ENCODE measurements at regions not wholly inside any gene's neighbourhood (a gene's known extent, or its start where the extent isn't known, plus 50 kb on each side); places are given as distances from the start of the nearest gene placed in this dataset.

DNA sequence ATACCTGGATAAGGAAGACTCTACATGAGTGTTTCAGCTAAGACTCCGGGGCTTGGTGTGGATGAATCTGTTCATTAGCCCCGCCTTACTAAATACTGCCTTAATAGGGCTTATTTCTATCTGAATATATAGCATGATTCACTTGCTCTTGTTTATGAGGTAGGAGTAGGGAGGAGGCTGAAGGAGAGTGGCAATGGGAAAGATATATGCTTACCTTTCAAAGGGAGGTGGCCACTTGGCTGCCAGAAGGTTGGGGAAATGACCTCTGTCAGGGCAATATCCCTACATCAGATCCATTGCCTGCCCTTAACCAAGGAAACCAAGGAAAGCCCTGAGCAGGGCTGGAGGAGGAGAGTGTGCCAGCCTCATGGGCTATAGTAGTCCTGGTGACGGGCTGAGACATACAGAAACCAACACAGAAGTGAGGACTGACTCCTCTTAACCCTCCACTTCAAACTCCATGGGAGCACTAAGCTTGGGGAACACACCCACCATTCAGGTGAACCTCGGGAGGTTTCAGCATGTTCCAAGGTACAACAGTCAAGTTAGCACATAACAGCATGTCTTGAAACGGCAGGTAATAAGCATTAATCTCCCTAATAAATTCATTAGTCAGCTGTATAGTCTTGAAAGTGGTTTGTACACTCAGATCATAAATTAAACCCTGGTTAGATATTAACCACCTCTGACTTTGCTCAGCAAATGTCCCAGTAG is 80.1 kb downstream of the EOMES start:
- Histone ChIP-seq H3K18ac (ENCODE audit: insufficient read length, low read depth, low read length) (no peak overlapping the region), H3K9ac (ENCODE audit: extremely low read depth, insufficient read length, low read length) (no peak overlapping the region), H4K5ac (ENCODE audit: insufficient read length, low read depth, low read length) (no peak overlapping the region), H3K4ac (ENCODE audit: low read depth, low read length) (no peak overlapping the region), H3K27me3 (ENCODE audit: insufficient read depth, low read length) (no peaks in the 10 kb centered on the region), H2BK5ac (ENCODE audit: insufficient read length, low read length) (no peak overlapping the region), H4K91ac (ENCODE audit: insufficient read length, low read depth, low read length) (no peak overlapping the region), H2BK15ac (ENCODE audit: low read depth, low read length) (no peak overlapping the region), H2BK12ac (ENCODE audit: insufficient read length, low read depth, low read length) (no peak overlapping the region), H2BK120ac (ENCODE audit: low read depth, low read length, poor library complexity, severe bottlenecking) (no peak overlapping the region), H3K79me1 (ENCODE audit: insufficient read depth, low read depth, low read length, poor library complexity, severe bottlenecking) (no peaks in the 10 kb centered on the region), H3K79me2 (ENCODE audit: insufficient read depth, low read length) (no peaks in the 10 kb centered on the region), H3T11ph (ENCODE audit: low read length) (no peak overlapping the region), H3K4me2 (ENCODE audit: insufficient read depth, insufficient read length, low read length) (no peak overlapping the region), H3K14ac (ENCODE audit: insufficient read depth, low read length) (no peak overlapping the region), H3K9me3 (ENCODE audit: control insufficient read depth, low read depth, low read length) (no peaks in the 10 kb centered on the region), H3K4me1 (ENCODE audit: insufficient read depth, low read length) (no peaks in the 10 kb centered on the region), H2AFZ (ENCODE audit: low read length) (no peak overlapping the region), H4K8ac (replicated peaks; ENCODE audit: insufficient read length, low read depth, low read length) (no peak overlapping the region), H3K27ac (ENCODE audit: insufficient read length, low read depth, low read length) (no peak overlapping the region), H3K23me2 (ENCODE audit: insufficient read length, low read depth, low read length, poor library complexity, severe bottlenecking) (no peaks in the 10 kb centered on the region), H3K23ac (ENCODE audit: insufficient read length, low read depth, low read length) (no peak overlapping the region), H3K56ac (ENCODE audit: insufficient read length, low read depth, low read length) (no peak overlapping the region), H2BK20ac (ENCODE audit: low read depth, low read length, poor library complexity, severe bottlenecking) (no peak overlapping the region), H2AK5ac (ENCODE audit: insufficient read length, low read length) (no peak overlapping the region), H4K20me1 (ENCODE audit: control insufficient read depth, insufficient read depth, insufficient read length) (no peaks in the 10 kb centered on the region)
- TF ChIP-seq, protein P1, sequence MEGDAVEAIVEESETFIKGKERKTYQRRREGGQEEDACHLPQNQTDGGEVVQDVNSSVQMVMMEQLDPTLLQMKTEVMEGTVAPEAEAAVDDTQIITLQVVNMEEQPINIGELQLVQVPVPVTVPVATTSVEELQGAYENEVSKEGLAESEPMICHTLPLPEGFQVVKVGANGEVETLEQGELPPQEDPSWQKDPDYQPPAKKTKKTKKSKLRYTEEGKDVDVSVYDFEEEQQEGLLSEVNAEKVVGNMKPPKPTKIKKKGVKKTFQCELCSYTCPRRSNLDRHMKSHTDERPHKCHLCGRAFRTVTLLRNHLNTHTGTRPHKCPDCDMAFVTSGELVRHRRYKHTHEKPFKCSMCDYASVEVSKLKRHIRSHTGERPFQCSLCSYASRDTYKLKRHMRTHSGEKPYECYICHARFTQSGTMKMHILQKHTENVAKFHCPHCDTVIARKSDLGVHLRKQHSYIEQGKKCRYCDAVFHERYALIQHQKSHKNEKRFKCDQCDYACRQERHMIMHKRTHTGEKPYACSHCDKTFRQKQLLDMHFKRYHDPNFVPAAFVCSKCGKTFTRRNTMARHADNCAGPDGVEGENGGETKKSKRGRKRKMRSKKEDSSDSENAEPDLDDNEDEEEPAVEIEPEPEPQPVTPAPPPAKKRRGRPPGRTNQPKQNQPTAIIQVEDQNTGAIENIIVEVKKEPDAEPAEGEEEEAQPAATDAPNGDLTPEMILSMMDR (conservative IDR thresholded peaks at IDR 0.05) = no peak
- Mint-ChIP-seq H3K27me3 (ENCODE audit: low read depth) (no peaks in the 10 kb centered on the region; the same call in 1 of the 2 replicates), H3K9me3 (no peaks in the 10 kb centered on the region), H3K4me3 (no peak overlapping the region), H3K36me3 (ENCODE audit: insufficient read depth in 1 of 3, low read depth in 3 of 3) (no peaks in the 10 kb centered on the region), H3K4me1 (peaks cover 9 to 11% of the 10 kb centered on the region in 2 experiments; a peak in 3 of 4 replicates), H3K27ac (no peak overlapping the region)
- no CpG with 5 or more reads among the region's 5 CpGs for WGBS (ENCODE audit: extremely low coverage, insufficient read length, low lambda C conversion rate)
- no peak for DNase-seq
